Right lobe of liver (tissue), 4 donors: ENCODE measurements at regions not wholly inside any gene's neighbourhood (a gene's known extent, or its start where the extent isn't known, plus 50 kb on each side); places are given as distances from the start of the nearest gene placed in this dataset.

Experiments
- POLR2A ChIP-seq: fragments of 450-650 bp; IDR thresholded peaks from one replicate; pipeline ENCODE4 v1.6.1; 2017; ENCODE audit warnings: antibody characterized with exemption, mild to moderate bottlenecking
- TF ChIP-seq, protein P1 (sequence below), 4 donors: fragments of 200-600 bp in 3 of 4; fragments of 450-650 bp in 1 of 4; IDR thresholded peaks; one replicate each; pipeline versions ENCODE4 v1.5.1 to v1.8.0; 2016 to 2022; ENCODE audit warnings: antibody characterized with exemption in 4 of 4, mild to moderate bottlenecking in 2 of 4
- donor health status: DM: no; HTN: no; CAD: no.
- donor health status: DM: no; HTN: no; CAD: no.
- donor health status: DM: no; HTN: yes; CAD: no.

GRCh38 chr2:160791884-160792283, 298.3 kb upstream of the RBMS1 start:
- TF ChIP-seq, protein P1, sequence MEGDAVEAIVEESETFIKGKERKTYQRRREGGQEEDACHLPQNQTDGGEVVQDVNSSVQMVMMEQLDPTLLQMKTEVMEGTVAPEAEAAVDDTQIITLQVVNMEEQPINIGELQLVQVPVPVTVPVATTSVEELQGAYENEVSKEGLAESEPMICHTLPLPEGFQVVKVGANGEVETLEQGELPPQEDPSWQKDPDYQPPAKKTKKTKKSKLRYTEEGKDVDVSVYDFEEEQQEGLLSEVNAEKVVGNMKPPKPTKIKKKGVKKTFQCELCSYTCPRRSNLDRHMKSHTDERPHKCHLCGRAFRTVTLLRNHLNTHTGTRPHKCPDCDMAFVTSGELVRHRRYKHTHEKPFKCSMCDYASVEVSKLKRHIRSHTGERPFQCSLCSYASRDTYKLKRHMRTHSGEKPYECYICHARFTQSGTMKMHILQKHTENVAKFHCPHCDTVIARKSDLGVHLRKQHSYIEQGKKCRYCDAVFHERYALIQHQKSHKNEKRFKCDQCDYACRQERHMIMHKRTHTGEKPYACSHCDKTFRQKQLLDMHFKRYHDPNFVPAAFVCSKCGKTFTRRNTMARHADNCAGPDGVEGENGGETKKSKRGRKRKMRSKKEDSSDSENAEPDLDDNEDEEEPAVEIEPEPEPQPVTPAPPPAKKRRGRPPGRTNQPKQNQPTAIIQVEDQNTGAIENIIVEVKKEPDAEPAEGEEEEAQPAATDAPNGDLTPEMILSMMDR (IDR thresholded peaks at IDR 0.05): no peak
- no peak for TF ChIP-seq POLR2A
